GM23338 (cell line): ENCODE measurements at regions not wholly inside any gene's neighbourhood (a gene's known extent, or its start where the extent isn't known, plus 50 kb on each side); places are given as distances from the start of the nearest gene placed in this dataset.

Source experiments
- CTCF ChIP-seq, 2 experiments: fragments of 200-600 bp in 1 of 2; sonication (generic) in 1 of 2; conservative IDR thresholded peaks; 2 replicates each; pipeline versions ENCODE4 v1.5.1 to v1.6.1; 2016 to 2017; ENCODE audit warnings: antibody characterized with exemption in 2 of 2, low read depth in 2 of 2, mild to moderate bottlenecking in 2 of 2, moderate library complexity in 1 of 2
- EZH2 ChIP-seq: fragments of 200-600 bp; sonication (generic); IDR thresholded peaks from one replicate; pipeline ENCODE4 v1.8.0; 2017; ENCODE audit warnings: antibody characterized with exemption, mild to moderate bottlenecking, low read depth; ENCODE audit not compliant: unreplicated experiment
- EZH2phosphoT487 ChIP-seq: fragments of 200-600 bp; sonication (generic); IDR thresholded peaks from one replicate; pipeline ENCODE4 v1.8.1; 2018; ENCODE audit warnings: antibody characterized with exemption; ENCODE audit not compliant: unreplicated experiment
- JUNB ChIP-seq: IDR thresholded peaks from one replicate; pipeline ENCODE4 v1.6.1; 2016; ENCODE audit warnings: antibody characterized with exemption; ENCODE audit not compliant: unreplicated experiment
- POLR2AphosphoS5 ChIP-seq: IDR thresholded peaks from 2 replicates; pipeline ENCODE4 v1.6.1; 2016; ENCODE audit warnings: antibody characterized with exemption, low read depth

GRCh38 chr9:86636038-86636437 lies 281.8 kb upstream of the TUT7 start:
- TF ChIP-seq CTCF (conservative IDR thresholded peaks at IDR 0.05; ENCODE audit: low read depth in 2 of 2) = no peak
- no peak for TF ChIP-seq EZH2phosphoT487
- no peak for TF ChIP-seq POLR2AphosphoS5
- no peak for TF ChIP-seq EZH2
- no peak for TF ChIP-seq JUNB
